ENCODE measurements at regions not wholly inside any gene's neighbourhood (a gene's known extent, or its start where the extent isn't known, plus 50 kb on each side); places are given as distances from the start of the nearest gene placed in this dataset.

GRCh38 chr10:129396021-129396722 is 70.9 kb upstream of the MGMT start:
- no peak for DNase-seq

- no peak for DNase-seq
These were observed 69.7 kb upstream of the MGMT start for GRCh38 chr10:129397198-129397974.

- no peak for DNase-seq
These were observed 68.3 kb upstream of the MGMT start for GRCh38 chr10:129398711-129399141.

- no peak for DNase-seq
These were observed 66.6 kb upstream of the MGMT start for GRCh38 chr10:129400426-129400825.

- no peak for DNase-seq
These were observed 64.6 kb upstream of the MGMT start for GRCh38 chr10:129402459-129402858.

- DNase-seq = no peak
These were observed 63.0 kb upstream of the MGMT start for GRCh38 chr10:129404091-129404490.

GRCh38 chr10:129405389-129405788 is 61.7 kb upstream of the MGMT start:
- no peak for DNase-seq

- DNase-seq = no peak
These were observed 56.2 kb upstream of the MGMT start for GRCh38 chr10:129410688-129411392.

GRCh38 chr10:129411393-129411705 is 55.7 kb upstream of the MGMT start:
- DNase-seq = no peak

GRCh38 chr10:129411772-129412171 is 55.3 kb upstream of the MGMT start:
- no peak for DNase-seq

- DNase-seq = no peak
These were observed 54.0 kb upstream of the MGMT start for GRCh38 chr10:129413024-129413423.

- no peak for DNase-seq
These were observed 51.6 kb upstream of the MGMT start for GRCh38 chr10:129415215-129416140.

GRCh38 chr10:129416155-129416554 is 50.9 kb upstream of the MGMT start:
- no peak for DNase-seq

GRCh38 chr10:129416956-129417765 is 49.9 kb upstream of the MGMT start:
- no peak for DNase-seq
